ENCODE measurements at regions not wholly inside any gene's neighbourhood (a gene's known extent, or its start where the extent isn't known, plus 50 kb on each side); places are given as distances from the start of the nearest gene placed in this dataset.

DNA sequence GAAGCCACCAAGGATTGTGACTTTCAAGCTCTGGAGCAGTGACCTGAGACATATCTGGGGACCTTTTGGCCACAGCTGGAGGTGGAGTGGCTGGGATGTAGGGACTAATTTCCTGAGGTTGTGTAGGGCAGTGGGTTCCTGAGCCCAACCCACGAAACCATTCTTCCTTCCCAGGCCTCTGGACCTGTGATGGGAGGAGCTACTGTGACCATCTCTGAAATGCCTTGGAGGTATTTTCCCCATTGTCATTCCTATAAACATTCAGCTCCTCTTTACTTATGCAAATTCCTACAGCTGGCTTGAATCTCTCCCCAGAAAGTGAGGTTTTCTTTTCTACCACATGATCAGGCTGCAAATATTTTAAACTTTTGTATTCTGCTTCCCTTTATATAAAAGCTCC lies 172.6 kb downstream of the TUSC1 start:
- TF ChIP-seq, protein P1, sequence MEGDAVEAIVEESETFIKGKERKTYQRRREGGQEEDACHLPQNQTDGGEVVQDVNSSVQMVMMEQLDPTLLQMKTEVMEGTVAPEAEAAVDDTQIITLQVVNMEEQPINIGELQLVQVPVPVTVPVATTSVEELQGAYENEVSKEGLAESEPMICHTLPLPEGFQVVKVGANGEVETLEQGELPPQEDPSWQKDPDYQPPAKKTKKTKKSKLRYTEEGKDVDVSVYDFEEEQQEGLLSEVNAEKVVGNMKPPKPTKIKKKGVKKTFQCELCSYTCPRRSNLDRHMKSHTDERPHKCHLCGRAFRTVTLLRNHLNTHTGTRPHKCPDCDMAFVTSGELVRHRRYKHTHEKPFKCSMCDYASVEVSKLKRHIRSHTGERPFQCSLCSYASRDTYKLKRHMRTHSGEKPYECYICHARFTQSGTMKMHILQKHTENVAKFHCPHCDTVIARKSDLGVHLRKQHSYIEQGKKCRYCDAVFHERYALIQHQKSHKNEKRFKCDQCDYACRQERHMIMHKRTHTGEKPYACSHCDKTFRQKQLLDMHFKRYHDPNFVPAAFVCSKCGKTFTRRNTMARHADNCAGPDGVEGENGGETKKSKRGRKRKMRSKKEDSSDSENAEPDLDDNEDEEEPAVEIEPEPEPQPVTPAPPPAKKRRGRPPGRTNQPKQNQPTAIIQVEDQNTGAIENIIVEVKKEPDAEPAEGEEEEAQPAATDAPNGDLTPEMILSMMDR (IDR thresholded peaks at IDR 0.05; ENCODE audit: insufficient read depth, low read length, missing control alignments), result no peak
- CTCF ChIA-PET, result no interaction called here

DNA sequence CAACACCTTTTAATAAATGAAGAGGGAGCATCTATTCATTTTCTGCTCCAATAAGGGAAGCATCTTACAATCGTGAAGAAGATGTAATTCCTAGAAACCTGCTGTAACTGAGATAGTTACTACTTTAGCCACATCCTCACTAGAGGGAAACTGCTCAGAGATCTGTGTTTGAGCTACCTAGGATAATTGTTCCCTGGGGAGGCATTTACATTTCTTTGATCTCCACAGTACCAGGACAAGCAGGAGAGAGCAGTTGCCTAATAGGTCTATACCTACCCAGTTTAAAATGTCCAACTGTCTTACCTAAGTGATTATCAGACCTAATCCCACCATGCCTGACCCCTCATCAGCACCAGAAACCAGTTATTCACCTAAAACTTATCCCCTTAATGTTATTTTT lies 196.9 kb downstream of the TUSC1 start:
- no peak for DNase-seq (ENCODE audit: low read depth, low spot score)
- POLR2A ChIA-PET, result no interaction called here
- CTCF ChIA-PET, result no interaction called here
- TF ChIP-seq, protein P1 (IDR thresholded peaks at IDR 0.05; ENCODE audit: insufficient read depth, low read length, missing control alignments), result no peak
- H3K4me3 ChIP-seq (ENCODE audit: low read depth, low read length), result no peak overlapping the region

More for the DNA sequence above, 172.6 kb downstream of the TUSC1 start:
- DNase-seq (ENCODE audit: low read depth, low spot score), result no peak
- POLR2A ChIA-PET, result no interaction called here
- H3K4me3 ChIP-seq (ENCODE audit: low read depth, low read length), result no peak overlapping the region

DNA sequence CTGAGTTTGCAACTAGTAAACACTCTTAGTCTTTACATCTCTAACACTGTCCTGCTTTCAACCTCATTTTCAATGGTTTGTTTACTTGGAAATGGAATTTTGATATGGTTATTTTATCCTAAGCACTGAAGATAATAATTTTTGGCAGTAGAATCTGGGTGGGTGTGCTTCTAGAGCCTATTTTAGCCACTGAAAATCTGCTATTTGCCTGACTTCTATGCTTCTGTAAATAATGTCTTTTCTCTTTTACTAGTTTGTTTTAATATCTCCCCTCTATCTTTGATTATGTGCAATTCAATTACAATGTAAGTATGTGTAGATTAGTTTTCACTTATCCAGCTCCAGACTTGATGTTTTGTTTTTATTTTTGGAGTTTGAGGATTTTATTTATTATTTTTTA lies 197.5 kb downstream of the TUSC1 start:
- no peak for DNase-seq (ENCODE audit: low read depth, low spot score)
- TF ChIP-seq, protein P1 (IDR thresholded peaks at IDR 0.05; ENCODE audit: insufficient read depth, low read length, missing control alignments), result no peak
- ChIA-PET CTCF (no interaction called here), POLR2A (no interaction called here)
- no peak overlapping the region for H3K4me3 ChIP-seq (ENCODE audit: low read depth, low read length)

DNA sequence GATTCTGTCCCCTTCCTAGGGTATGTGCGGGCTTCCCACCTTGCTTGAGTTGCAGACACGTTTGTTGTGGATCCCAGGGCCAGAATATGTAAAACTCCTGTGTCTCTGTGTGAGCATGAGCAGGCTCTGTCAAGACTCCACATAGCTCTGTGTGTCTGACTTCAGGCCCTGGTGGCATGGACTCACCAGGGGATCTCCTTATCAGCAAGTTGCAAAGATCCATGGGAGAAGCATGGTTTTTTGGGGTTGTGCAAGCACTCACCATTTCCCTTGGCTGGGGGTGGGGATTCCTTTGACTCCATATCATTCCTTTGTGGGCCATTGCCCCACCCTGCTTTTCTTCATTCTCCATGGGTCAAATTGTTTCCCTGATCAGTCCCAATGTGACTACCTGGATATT lies 205.6 kb downstream of the TUSC1 start:
- CTCF ChIA-PET, result no interaction called here

DNA sequence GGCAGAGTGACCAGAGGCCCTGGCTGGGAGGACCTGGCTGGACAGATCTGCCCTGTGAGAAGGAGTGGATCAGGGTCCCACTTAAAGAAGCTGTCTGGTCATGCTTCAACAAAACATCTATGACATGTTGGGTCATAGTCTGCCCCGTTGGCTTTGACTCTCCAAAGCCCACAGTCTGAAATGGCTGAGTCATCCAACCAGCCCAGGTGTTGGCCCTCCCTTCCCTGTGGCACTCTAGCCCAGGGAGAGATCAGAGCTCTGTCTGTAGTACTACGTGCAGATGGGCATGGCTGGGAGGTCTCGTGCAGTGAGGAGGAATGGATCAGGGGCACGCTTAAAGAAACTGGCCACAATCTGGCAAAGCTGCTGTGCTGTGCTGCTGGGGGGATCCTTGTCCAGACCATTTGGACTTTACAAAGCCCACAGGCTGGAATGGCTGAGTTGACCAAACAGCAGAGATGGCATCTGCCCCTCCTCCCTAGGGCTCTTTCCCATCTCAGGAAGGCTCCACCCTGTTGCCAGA lies 206.1 kb downstream of the TUSC1 start:
- DNase-seq (ENCODE audit: low read depth, low spot score), result no peak
- POLR2A ChIA-PET, result no interaction called here
- CTCF ChIA-PET, result no interaction called here
- TF ChIP-seq, protein P1 (IDR thresholded peaks at IDR 0.05; ENCODE audit: insufficient read depth, low read length, missing control alignments), result no peak
- H3K4me3 ChIP-seq (ENCODE audit: low read depth, low read length), result no peak overlapping the region

More for the DNA sequence above, 205.6 kb downstream of the TUSC1 start:
- no peak for DNase-seq (ENCODE audit: low read depth, low spot score)
- no peak overlapping the region for H3K4me3 ChIP-seq (ENCODE audit: low read depth, low read length)
- TF ChIP-seq, protein P1 (IDR thresholded peaks at IDR 0.05; ENCODE audit: insufficient read depth, low read length, missing control alignments), result no peak
- POLR2A ChIA-PET, result no interaction called here

DNA sequence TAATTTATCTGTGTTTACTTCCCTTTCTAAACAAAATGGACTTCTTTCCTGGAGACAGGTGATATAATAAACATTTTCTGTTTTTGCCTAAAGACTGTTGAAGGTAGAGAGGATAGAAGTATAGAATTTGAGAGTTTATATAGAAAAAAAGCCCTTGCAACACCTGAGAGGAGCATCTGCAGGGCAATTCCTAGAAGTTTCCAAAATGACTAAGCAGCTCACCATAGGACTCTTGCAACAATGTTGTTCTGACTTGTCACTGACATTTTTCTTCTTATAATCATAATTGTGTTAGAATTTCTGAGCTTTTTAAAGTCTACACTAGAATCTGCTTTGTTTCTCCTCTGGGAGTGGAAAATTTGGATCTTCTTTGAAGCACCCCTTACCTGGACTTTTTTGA lies 216.8 kb downstream of the TUSC1 start:
- POLR2A ChIA-PET, result no interaction called here
- no peak for DNase-seq (ENCODE audit: low read depth, low spot score)
- no peak overlapping the region for H3K4me3 ChIP-seq (ENCODE audit: low read depth, low read length)
- CTCF ChIA-PET, result no interaction called here
- TF ChIP-seq, protein P1 (IDR thresholded peaks at IDR 0.05; ENCODE audit: insufficient read depth, low read length, missing control alignments), result no peak
